ENCODE measurements at regions not wholly inside any gene's neighbourhood (a gene's known extent, or its start where the extent isn't known, plus 50 kb on each side); places are given as distances from the start of the nearest gene placed in this dataset.

DNA sequence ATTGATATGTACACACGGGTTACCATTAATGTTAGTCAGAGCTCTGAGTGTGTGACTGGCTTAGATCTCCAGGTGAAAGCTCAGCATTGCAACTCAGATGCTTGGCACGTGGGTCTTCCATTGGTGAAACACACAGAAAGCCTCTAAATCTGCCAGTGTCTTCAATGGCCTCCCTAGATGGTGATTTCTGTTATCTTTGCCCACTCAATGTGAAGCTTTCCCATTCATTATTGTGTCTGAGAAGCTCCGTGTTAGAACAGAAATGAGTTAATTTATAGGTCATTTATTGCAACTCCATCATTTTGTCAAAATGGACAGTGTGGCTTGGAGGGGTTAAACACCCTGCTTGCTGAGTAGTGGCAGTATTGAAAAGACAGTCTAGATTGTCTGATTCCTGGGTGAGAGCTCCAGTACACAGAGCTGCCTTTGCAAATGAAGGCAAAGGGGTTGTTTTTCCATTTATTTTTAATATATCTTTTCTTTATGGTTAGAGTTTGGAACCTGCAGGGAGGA is 64.7 kb upstream of the GCFC2 start:
- no peak overlapping the region for H3K9ac ChIP-seq (ENCODE audit: insufficient read depth, low read depth, low read length)
- H2AFZ ChIP-seq (ENCODE audit: low read length), result no peak overlapping the region
- intact Hi-C loops (cut with micrococcal nuclease; ENCODE audit: unreplicated experiment), result no loop called here
- CTCF ChIA-PET (ENCODE audit: low intra/inter-chr PET ratio, low total read pairs), result no interaction called here
- DNase-seq (ENCODE audit: low spot score) (no peak), FAIRE-seq (no peak), ATAC-seq (no peak)
- TF ChIP-seq ZNF543 (CRISPR knock-in tag; IDR thresholded peaks at IDR 0.05) (no peak), ZSCAN20 (CRISPR knock-in tag; IDR thresholded peaks at IDR 0.05; ENCODE audit: borderline replicate concordance) (no peak), ZMYM2 (CRISPR knock-in tag; IDR thresholded peaks at IDR 0.05) (no peak), HNRNPL (IDR thresholded peaks at IDR 0.05; ENCODE audit: low read depth, low read length) (no peak), POLR2AphosphoS5 (IDR thresholded peaks at IDR 0.05; ENCODE audit: low read depth, low read length) (no peak), ZNF780A (CRISPR knock-in tag; IDR thresholded peaks at IDR 0.05) (no peak), SIN3A (IDR thresholded peaks at IDR 0.05; ENCODE audit: borderline replicate concordance, low read depth, low read length) (no peak), RFX5 (IDR thresholded peaks at IDR 0.05; ENCODE audit: low read depth, low read length) (no peak), HNF4G (IDR thresholded peaks at IDR 0.05; ENCODE audit: borderline replicate concordance, low read depth, low read length) (no peak), HNF4G (CRISPR knock-in tag; IDR thresholded peaks at IDR 0.05; ENCODE audit: borderline replicate concordance, low read depth) (no peak), SNAI1 (CRISPR knock-in tag; IDR thresholded peaks at IDR 0.05; ENCODE audit: borderline replicate concordance) (no peak), HCFC1 (IDR thresholded peaks at IDR 0.05; ENCODE audit: low read depth, low read length) (no peak), ZNF263 (CRISPR knock-in tag; IDR thresholded peaks at IDR 0.05) (no peak), WIZ (CRISPR knock-in tag; IDR thresholded peaks at IDR 0.05) (no peak), ZNF598 (CRISPR knock-in tag; IDR thresholded peaks at IDR 0.05; ENCODE audit: borderline replicate concordance) (no peak), ZEB1 (IDR thresholded peaks at IDR 0.05; ENCODE audit: insufficient replicate concordance, low read depth) (no peak), NCOR1 (IDR thresholded peaks at IDR 0.05; ENCODE audit: borderline replicate concordance, low read length) (no peak), RFX1 (IDR thresholded peaks at IDR 0.05) (no peak)
- TF ChIP-seq, protein P1, sequence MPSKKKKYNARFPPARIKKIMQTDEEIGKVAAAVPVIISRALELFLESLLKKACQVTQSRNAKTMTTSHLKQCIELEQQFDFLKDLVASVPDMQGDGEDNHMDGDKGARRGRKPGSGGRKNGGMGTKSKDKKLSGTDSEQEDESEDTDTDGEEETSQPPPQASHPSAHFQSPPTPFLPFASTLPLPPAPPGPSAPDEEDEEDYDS (CRISPR knock-in tag; IDR thresholded peaks at IDR 0.05), result no peak
- TF ChIP-seq, protein P2, sequence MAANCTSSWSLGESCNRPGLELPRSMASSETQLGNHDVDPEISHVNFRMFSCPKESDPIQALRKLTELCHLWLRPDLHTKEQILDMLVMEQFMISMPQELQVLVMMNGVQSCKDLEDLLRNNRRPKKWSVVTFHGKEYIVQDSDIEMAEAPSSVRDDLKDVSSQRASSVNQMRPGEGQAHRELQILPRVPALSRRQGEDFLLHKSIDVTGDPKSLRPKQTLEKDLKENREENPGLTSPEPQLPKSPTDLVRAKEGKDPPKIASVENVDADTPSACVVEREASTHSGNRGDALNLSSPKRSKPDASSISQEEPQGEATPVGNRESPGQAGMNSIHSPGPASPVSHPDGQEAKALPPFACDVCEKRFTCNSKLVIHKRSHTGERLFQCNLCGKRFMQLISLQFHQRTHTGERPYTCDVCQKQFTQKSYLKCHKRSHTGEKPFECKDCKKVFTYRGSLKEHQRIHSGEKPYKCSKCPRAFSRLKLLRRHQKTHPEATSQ (CRISPR knock-in tag; IDR thresholded peaks at IDR 0.05; ENCODE audit: borderline replicate concordance), result no peak
- TF ChIP-seq, protein P3, sequence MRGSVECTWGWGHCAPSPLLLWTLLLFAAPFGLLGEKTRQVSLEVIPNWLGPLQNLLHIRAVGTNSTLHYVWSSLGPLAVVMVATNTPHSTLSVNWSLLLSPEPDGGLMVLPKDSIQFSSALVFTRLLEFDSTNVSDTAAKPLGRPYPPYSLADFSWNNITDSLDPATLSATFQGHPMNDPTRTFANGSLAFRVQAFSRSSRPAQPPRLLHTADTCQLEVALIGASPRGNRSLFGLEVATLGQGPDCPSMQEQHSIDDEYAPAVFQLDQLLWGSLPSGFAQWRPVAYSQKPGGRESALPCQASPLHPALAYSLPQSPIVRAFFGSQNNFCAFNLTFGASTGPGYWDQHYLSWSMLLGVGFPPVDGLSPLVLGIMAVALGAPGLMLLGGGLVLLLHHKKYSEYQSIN (CRISPR knock-in tag; IDR thresholded peaks at IDR 0.05; ENCODE audit: borderline replicate concordance), result no peak
- no peaks in the 10 kb centered on the region for H3K9me3 ChIP-seq (ENCODE audit: low read length)
- no peaks in the 10 kb centered on the region for H3K36me3 ChIP-seq (replicated peaks in 1 of 2; ENCODE audit: control insufficient read depth in 1 of 2, insufficient read depth in 2 of 2, low read length in 2 of 2)
- no peaks in the 10 kb centered on the region for H3K27me3 ChIP-seq (ENCODE audit: control insufficient read depth in 1 of 2, insufficient read depth in 2 of 2, low read length in 2 of 2)
- no TSS peak for BruUV-seq (replicated peaks)
- H3K4me3 ChIP-seq (replicated peaks in 1 of 3; ENCODE audit: insufficient read depth in 1 of 3, low read depth in 2 of 3, low read length in 3 of 3), result no peak overlapping the region
- no peaks in the 10 kb centered on the region for H3K79me2 ChIP-seq (ENCODE audit: insufficient read depth, low read length)
- H4K20me1 ChIP-seq (ENCODE audit: insufficient read depth, low read length), result no peaks in the 10 kb centered on the region
- no peak overlapping the region for H3K4me2 ChIP-seq (ENCODE audit: low read depth, low read length)
- in situ Hi-C loops (cut with HindIII; ENCODE audit: extremely low pct_ligation_motif_present, low pct_unique_long_range_greater_than_20kb), result no loop called here
- no peak overlapping the region for H3K27ac ChIP-seq (ENCODE audit: extremely low read length, insufficient read depth, low read length)
- WGBS (ENCODE audit: low lambda C conversion rate), result 3% methylated on average over 3 of the region's 3 CpGs
- POLR2A ChIA-PET, result no interaction called here
- H3K4me1 ChIP-seq (ENCODE audit: insufficient read depth, low read length), result no peaks in the 10 kb centered on the region
